HG02642 (cell line): ENCODE measurements at regions not wholly inside any gene's neighbourhood (a gene's known extent, or its start where the extent isn't known, plus 50 kb on each side); places are given as distances from the start of the nearest gene placed in this dataset.
A peak's percentile ranks its signal among the peaks of the same experiment; 100 is the strongest.

Experiments used
- ATAC-seq: cut with Tn5 transposase; IDR thresholded peaks from one replicate; pipeline ENCODE4 v1.9.1; 2021; ENCODE audit warnings: mild to moderate bottlenecking; ENCODE audit not compliant: unreplicated experiment, poor library complexity

DNA sequence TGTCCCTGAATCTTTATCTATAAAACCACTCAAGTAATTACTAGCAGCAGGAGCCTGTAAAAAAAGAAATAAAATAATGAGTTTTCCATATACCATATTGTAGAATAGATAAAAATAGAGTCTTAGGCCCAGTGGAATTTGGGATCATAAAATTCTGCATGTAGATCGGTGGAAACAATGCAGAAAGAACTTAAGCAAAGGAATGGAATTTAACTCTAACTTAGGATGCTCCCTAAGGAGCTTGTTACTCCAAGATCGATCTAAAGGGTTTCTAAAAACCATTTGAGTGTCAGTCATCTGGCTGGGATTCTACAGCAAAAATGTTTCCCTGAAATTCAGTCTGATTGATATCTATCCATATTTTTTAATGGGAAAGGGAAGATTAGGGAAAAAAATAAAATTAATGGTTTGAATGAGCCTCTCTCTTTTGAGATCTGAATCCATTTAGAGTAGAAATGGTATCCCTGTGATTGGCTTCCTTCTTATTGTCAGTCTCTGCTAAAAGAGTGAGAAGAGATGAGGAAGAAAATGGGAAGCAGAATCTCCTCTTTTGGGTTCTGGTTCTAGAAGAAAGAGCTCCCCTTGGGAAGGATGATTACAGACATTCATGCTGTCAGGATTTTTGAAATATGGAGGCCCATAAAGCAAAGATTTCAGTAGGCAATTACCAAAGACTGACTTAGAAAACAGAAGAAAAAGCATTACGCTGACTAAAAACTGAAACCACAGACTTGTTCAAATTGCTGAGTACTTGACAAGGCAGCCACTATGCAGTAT lies 564.3 kb upstream of the MARCKS start:
- peak; percentile 79 for ATAC-seq

DNA sequence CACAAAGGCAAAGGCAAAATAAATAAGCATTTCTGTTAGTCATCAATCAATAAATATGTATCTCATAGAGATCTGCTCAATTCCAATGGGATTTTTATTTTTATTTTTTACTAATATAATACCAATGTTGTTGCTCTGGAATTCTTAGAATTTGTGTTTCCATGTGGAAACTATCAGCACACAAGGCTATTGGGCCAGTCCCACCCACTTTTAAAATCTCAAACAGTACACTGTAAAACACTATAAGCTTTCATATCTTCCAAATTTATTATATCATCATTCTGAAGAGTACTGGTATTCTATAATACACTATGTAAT lies 563.8 kb upstream of the MARCKS start:
- ATAC-seq, result no peak

DNA sequence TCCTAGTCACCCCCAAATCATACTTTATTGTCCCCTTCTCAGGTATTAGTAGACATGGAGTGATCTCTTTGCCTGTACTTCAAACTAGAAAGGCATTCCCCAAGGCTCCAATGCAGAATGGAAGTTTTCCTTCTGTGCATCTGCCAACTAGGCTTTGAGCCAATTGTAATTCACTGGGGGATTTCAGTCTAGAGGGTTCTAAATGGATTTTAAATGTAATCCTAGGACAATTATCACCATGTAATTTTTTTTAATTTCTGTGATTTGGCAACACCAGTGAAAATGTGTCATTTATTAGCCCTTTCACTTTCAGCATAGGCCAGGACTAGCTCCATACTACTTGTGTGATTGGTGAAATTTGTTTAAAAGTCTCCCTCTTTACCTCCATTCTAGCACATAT lies 557.6 kb upstream of the MARCKS start:
- no peak for ATAC-seq

DNA sequence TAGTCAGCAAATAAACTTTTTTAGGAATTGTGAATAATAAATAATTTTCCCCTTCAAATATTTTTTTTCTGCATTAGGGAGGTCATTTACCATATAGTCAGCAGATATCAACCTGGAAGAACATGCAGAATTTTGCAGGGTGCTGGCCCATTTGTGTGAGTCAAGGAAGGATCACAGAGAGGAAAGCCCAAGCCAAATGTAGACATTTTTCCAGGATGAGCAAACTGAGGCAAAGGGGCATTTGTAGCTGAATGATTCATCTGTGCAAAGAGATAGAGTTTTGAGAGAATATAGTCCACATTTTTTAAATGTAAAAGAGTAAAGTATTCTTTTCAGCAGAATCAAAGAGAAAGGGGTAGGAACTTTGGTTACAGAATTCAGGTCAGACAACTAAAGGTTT lies 555.5 kb upstream of the MARCKS start:
- ATAC-seq, result no peak

DNA sequence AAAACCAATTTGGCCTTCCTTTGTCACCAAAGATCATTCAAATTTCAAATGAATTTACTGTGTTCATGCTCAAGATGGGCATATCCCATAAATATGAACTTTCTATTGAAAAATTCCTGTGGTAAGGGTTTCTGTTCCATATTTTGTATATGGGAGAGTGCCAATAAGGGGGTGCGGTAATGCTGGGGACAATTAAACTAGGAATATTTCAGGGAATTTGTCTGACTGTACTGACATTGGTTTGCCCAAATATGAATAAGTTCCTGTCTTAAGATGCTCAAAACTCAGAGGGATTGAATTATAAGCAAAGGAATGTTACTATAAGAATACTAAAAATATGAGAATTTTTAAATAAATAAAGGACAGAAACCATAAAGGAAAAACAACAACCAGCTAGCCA lies 553.0 kb upstream of the MARCKS start:
- ATAC-seq, result no peak

DNA sequence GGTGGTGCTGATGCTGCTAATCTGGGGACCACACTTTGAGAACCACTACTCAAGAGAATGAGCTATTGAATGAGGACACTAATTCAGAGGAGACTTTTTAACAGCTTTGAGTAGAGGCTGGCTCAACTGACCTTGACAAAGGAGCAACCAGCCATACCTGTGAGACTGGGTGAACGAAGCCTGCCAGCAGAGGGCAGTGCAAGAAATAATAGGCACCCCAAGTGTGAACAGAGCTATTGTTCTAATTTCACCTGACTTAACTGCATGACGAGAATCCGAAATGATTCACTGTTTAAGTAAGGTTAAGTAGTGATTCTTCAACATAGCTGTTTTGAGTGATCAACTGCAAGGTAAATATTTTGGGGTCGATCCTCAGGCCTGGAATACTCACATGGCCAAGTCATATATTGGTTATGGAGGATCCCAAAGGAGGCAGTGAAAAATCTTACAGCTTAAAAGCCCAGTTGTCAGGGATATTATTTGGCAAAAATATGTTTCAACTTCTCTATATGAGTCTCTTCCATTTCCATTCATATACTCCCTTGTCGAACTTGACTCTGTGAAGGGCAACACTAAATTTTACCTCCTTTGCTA lies 550.5 kb upstream of the MARCKS start:
- peak; percentile 98 for ATAC-seq

DNA sequence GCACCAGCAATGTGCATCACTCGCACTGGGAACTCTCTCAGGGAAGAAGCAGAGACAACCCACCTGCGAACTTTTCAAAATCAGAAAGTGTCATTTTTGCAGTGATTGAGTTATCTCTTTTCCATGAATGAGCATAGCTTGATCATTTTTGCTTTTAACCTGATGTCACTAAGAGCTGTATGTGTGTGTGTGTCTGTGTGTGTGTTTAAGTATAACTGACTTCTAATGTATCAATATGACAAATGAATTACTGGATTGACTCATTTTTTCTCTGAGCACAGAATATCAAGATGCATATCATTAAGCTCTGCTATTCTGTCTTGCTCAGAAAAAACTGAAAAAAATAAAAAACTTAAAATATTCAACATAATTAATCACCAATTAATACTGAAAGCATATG lies 548.9 kb upstream of the MARCKS start:
- no peak for ATAC-seq

DNA sequence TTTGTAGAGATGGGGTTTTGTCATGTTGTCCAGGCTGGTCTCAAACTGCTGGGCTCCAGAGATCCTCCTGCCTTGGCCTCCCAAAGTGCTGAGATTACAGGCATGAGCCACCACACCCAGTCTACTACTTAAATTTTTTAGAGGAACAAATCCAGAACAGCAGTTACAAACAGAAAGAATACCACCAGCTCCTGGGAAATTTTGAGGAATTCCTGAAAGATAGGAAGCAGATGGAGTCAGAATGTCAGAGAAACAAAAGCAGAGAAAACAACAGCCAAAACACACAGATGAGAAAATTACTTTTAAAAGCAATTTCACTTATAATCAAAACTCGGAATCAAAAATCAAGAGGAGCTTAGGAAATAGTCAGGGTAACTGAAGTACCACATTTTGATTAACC lies 543.3 kb upstream of the MARCKS start:
- no peak for ATAC-seq

DNA sequence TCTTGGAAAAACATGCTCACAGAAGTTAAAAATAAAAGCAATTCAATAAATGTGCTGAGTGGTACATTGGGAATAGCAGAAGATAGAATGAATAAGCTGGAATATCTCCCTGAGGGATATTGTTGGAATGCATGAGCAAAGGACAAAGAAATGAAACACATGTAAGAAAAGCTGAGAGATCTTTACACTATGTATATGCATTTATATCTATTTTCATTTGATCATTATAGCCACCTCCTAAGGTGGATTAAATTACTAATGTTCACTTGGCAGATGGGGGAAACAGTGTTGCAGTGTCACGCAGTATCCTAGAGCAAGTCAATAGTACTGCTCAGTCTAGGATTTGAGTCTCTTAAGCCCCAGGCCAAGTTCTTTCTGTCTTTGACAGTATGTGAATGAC lies 542.0 kb upstream of the MARCKS start:
- ATAC-seq, result no peak

DNA sequence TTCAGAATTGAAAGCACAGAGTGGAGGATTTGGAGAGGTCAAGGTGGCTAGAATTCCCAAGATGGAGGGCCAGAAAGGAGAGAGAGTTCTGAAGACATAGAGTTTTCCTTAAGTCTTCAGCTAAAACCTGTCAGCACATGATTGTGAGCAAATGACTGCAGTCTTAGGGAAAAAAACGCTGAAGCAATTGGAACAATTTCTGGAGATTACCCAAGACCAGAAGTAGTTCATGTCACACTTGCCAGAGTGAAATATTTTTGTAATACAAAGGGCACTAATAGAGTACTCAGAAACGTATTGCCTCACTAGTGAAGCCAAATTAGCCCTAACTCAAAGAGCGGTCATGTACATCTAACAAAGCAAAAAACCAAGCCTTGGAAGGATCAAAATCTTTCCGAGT lies 541.3 kb upstream of the MARCKS start:
- ATAC-seq, result no peak

DNA sequence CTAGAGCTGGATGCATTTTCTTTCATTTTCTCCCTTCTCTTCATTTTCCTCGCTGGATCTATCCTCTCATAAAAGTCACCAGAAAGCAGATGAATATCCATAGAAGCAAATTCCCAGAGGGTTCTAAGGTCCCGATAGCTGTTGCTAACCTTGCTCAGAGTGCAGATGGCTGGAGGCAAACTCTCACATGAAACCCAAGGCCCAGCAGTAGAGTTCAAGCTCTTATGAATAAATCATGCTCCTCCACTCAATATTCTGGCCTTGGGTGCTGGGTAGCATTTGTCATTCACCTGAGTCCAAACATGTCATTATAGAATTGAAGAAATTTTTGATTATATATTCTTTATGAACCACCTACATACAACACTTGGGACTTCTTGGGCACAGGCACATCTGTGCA lies 539.7 kb upstream of the MARCKS start:
- no peak for ATAC-seq

DNA sequence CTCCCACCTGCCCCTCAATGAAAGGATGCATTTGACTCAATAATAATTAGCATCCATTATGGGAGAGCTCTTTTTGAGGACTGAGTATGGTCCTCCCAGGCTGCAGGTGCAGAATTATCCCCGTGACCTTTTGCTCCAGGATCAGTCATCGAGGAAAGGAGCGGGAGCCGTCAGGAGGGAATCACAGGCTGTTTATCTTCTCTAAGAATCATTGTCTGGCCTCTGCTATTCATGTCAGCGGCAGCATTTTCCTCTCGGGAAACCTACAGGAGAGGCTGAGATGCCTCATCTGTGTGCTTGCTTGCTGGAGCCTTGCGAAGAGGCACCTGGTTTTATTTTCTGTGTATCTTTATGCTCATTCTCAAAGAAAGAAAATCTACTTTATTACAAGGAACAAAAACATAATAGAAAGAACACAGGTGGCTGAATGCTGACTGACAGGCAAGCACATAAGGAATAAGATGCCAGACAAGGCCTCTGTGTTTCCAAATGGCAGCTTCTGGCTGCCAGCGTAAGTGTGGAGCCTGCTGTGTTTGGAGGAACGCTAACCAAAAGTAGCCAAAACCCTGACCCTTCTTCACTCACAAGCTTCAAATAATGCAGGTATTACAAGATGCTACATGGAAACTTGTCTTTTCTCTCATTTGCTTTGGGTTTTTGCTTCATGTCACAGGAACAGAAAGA lies 539.1 kb upstream of the MARCKS start:
- ATAC-seq, result no peak

DNA sequence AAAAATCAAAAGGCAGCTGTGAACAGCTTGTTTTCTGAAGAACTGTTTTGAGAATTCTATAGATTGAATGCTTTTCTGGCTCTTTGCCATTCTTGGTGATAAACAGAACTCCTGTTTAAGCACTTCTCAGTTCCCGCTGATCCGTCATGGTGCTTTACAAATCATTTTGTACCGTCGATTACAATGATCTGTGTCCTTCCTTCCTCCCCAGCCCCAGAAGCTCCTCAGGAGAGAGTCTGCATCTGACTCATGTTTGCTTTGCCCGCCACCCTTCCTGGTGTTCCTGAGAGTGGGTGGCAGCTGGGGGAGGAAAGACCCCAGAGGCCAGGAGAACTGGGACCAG lies 538.6 kb upstream of the MARCKS start:
- no peak for ATAC-seq

DNA sequence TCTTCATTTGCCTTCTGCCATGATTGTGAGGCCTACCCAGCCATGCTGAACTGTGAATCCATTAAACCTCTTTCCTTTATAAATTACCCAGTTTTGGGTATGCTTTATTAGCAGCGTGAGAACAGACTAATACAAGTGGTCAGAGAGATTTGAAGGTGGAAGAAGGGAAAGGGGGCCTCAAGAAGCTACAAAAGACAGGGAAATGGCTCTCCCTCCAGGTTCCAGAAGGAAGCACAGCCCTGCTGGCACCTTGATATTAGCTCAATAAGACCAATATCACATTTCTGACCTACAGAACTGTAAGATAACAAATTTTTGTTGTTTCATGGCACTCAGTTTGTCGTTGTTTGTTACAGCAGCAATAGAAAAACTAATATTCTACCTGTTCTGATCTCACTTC lies 536.5 kb upstream of the MARCKS start:
- ATAC-seq, result no peak

DNA sequence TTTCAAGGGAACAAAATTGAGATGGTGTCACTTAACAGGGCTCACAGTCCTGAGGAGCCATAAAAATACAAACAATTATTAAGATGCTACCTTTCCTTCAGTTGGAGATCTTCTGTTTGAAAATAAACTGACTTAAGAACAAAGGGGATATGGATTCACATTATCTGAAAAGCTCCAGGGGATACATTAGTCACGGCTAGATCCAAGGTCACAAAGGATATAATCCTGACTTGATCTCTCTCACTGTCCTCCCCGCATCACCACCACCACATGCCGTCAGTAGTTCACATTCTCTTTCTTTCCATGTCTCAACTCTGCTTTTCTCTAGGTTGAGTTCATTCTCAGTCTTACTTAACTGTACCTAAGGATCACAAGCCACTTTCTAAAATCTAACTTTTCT lies 530.4 kb upstream of the MARCKS start:
- ATAC-seq, result no peak

DNA sequence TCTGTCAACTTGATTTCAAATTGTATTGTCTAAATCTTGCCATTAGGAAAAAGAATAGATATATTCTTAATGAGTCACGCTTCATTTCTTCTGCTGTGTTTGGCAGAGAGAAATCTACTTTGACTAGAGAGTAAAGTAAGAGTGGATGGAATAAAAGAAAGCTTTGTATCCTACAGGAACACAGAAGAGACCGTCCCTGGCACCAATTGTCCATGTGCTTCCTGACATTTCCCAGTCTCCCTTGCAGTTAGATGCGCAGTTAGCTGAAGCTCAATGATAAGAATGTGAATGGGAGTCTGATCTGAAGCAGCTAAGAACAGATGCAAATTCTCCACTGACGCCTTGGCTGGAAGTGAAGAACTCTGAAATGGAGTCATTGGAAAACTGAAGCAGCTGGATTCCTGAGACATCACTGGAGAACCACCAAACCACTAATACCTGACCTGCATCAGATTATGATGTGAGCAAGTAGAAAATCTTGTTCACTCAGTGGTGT lies 528.2 kb upstream of the MARCKS start:
- ATAC-seq, result no peak

DNA sequence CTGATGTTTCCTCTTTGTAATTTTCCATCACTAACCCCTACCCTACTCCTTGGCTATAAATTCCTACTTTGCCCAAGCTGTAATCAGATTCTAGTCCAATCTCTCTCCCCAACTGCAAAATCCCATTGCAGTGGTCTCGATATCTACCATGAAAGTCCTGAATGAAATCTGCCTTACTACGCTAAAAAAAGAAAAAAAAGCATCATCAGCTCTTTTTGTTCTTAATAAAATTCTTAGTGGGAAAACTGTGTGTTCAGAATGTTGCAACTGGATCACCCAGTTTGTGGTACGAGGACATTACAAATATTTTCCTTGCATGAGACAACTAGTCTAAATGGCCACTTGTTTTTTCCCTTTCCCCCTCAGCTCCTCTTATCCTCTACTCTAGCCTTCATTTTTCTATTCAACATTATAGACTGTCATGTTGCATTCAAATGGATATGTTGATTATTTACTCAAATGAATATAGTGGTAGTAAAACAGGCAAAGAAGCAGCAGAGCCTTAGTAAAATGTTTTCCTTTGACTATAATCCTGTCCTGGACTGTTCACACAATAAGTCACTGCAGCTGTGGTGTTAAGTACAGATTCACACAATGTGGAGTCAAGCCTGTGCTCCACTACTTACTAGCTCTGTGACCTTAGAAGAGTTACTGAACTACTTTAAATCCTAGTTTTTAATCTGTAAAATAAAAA lies 527.1 kb upstream of the MARCKS start:
- ATAC-seq, result no peak

DNA sequence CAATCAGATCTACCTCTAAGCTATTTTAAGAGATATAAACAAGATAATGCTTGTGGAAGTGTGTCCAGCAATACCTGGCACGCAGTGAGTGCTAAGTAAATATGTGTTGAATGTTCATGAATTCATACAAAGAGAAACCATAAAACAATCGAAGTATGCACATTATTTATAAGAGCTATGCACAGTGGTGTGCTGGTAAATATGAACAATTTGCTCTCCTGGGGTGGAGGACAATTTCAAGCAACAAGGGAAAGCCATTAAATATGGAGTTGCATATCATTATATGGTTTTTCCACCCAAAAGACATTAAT lies 526.6 kb upstream of the MARCKS start:
- no peak for ATAC-seq

DNA sequence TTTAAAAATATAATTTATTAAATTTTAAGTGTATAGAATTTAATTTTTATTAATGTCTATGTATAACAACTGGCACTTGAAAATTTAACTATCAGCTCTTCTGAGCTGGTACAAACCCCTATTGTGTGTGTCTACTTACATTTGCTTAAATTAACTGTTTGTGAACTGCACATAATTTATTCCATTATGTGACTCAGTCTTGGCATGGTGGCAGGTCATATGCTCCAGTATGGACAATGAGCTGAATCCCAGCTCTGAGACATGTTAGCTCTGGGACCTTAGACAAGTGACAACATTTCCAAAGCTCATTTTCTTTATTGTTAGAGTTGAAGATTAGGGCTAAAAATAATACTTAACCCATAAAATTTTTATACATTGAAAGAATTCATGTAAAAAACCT lies 526.1 kb upstream of the MARCKS start:
- no peak for ATAC-seq

DNA sequence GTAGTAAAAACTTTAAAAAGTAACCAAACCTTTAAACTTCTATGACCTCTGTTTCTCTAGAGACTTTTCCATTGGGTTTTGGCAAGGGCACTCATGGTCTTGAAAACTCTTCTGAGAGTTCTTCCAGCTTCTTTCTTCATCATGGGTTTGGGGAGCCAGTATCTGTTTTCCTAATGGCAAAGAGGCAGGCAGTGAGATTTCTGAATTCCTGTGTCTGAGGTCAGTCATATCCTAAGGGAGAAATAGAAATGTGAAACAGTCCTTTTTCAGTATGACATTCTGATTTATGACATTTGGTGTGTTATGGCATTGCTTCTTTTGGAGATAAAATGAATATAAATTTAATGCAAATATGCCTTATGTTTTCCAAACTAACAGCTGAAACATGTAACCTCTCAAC lies 518.5 kb upstream of the MARCKS start:
- ATAC-seq, result no peak

DNA sequence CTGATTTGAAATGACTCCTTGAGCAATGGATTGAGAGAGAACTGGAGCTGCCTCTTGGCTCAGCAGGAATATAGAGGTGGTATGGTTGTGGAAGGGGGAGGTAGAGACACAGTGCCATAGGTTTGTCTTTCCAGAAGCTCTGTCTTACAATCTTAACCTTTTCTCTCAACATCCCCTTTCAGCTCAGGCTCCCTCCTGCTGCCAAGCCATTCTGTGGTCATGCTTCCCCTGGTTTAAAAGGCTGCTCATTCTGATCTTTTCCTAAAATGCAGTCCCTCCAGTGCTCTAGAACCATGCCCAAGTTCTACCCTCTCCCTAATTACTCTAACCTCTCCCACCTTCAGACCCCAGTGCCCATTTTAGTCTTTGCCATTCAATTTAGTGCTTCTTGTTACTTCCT lies 517.9 kb upstream of the MARCKS start:
- no peak for ATAC-seq

DNA sequence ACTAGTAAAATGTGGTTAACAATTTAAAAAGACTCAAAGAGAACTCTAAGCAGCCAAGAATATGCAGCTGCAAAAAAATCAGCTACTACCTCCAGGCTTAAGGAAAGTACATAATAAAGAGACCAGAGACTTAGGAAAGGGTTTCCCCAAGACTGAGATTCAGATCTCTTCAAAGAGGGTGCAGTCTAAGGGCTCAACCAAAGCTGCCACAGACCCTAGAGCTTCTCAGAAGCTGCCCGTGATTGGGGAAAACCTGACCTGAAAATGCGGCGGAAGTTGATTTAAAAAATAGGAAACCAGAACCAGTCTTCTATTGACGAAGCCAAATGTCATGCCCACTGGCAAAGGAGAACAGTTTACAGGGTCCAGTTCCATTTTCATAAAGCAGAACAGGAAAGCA lies 516.8 kb upstream of the MARCKS start:
- no peak for ATAC-seq
